ENCODE measurements at regions not wholly inside any gene's neighbourhood (a gene's known extent, or its start where the extent isn't known, plus 50 kb on each side); places are given as distances from the start of the nearest gene placed in this dataset.

GRCh38 chr16:80463751-80464495, 76.9 kb upstream of the DYNLRB2 start:
- TF ChIP-seq CTCF (conservative IDR thresholded peaks at IDR 0.05; ENCODE audit: low read depth, low read length), result no peak
- DNase-seq (ENCODE audit: low read depth), result no peak
- H3K4me3 ChIP-seq (ENCODE audit: low read length), result no peak overlapping the region

- no peak for TF ChIP-seq CTCF (conservative IDR thresholded peaks at IDR 0.05; ENCODE audit: low read depth, low read length)
- DNase-seq (ENCODE audit: low read depth), result no peak
These were observed 77.5 kb upstream of the DYNLRB2 start for GRCh38 chr16:80463326-80463725.

GRCh38 chr16:80462917-80463316, 77.9 kb upstream of the DYNLRB2 start:
- no peak for TF ChIP-seq CTCF (conservative IDR thresholded peaks at IDR 0.05; ENCODE audit: low read depth, low read length)
- DNase-seq (ENCODE audit: low read depth), result no peak
- no peak overlapping the region for H3K4me3 ChIP-seq (ENCODE audit: low read length)

More at GRCh38 chr16:80463326-80463725, 77.5 kb upstream of the DYNLRB2 start:
- no peak overlapping the region for H3K4me3 ChIP-seq (ENCODE audit: low read length)

GRCh38 chr16:80460988-80461387, 79.8 kb upstream of the DYNLRB2 start:
- no peak overlapping the region for H3K4me3 ChIP-seq (ENCODE audit: low read length)
- no peak for TF ChIP-seq CTCF (conservative IDR thresholded peaks at IDR 0.05; ENCODE audit: low read depth, low read length)
- DNase-seq (ENCODE audit: low read depth), result no peak

- H3K4me3 ChIP-seq (ENCODE audit: low read length), result no peak overlapping the region
- no peak for TF ChIP-seq CTCF (conservative IDR thresholded peaks at IDR 0.05; ENCODE audit: low read depth, low read length)
- DNase-seq (ENCODE audit: low read depth), result no peak
These were observed 80.8 kb upstream of the DYNLRB2 start for GRCh38 chr16:80459966-80460365.

- DNase-seq (ENCODE audit: low read depth), result no peak
- no peak for TF ChIP-seq CTCF (conservative IDR thresholded peaks at IDR 0.05; ENCODE audit: low read depth, low read length)
- H3K4me3 ChIP-seq (ENCODE audit: low read length), result no peak overlapping the region
These were observed 81.4 kb upstream of the DYNLRB2 start for GRCh38 chr16:80459331-80459777.

GRCh38 chr16:80457871-80458270, 82.9 kb upstream of the DYNLRB2 start:
- TF ChIP-seq CTCF (conservative IDR thresholded peaks at IDR 0.05; ENCODE audit: low read depth, low read length), result no peak
- no peak overlapping the region for H3K4me3 ChIP-seq (ENCODE audit: low read length)
- DNase-seq (ENCODE audit: low read depth), result no peak

Measured in retinal pigment epithelial cell (primary cell).